SW480 (cell line): ENCODE measurements at regions not wholly inside any gene's neighbourhood (a gene's known extent, or its start where the extent isn't known, plus 50 kb on each side); places are given as distances from the start of the nearest gene placed in this dataset.

Experiments
- DNase-seq: peaks from one replicate; pipeline ENCODE4 v3.0.0-alpha.2; 2016; ENCODE audit warnings: low spot score

GRCh38 chr1:239799617-239800016 is 292.1 kb upstream of the FMN2 start:
- no peak for DNase-seq

GRCh38 chr1:239800861-239801260 is 290.8 kb upstream of the FMN2 start:
- DNase-seq: no peak

GRCh38 chr1:239802275-239802674 is 289.4 kb upstream of the FMN2 start:
- no peak for DNase-seq

GRCh38 chr1:239803781-239804180 is 287.9 kb upstream of the FMN2 start:
- no peak for DNase-seq

- DNase-seq: no peak
Measured at GRCh38 chr1:239804266-239804665, 287.4 kb upstream of the FMN2 start.

- DNase-seq: no peak
Measured at GRCh38 chr1:239805042-239805441, 286.6 kb upstream of the FMN2 start.

- DNase-seq: no peak
Measured at GRCh38 chr1:239805851-239806772, 285.6 kb upstream of the FMN2 start.

GRCh38 chr1:239806897-239807296 is 284.8 kb upstream of the FMN2 start:
- no peak for DNase-seq

GRCh38 chr1:239807361-239807760 is 284.3 kb upstream of the FMN2 start:
- DNase-seq: no peak

- no peak for DNase-seq
Measured at GRCh38 chr1:239810061-239810481, 281.6 kb upstream of the FMN2 start.

- DNase-seq: no peak
Measured at GRCh38 chr1:239811211-239811885, 280.3 kb upstream of the FMN2 start.

GRCh38 chr1:239812580-239812979 is 279.1 kb upstream of the FMN2 start:
- DNase-seq: no peak

GRCh38 chr1:239814306-239814881 is 277.3 kb upstream of the FMN2 start:
- peak; percentile 82 for DNase-seq

- no peak for DNase-seq
Measured at GRCh38 chr1:239815074-239815473, 276.6 kb upstream of the FMN2 start.

GRCh38 chr1:239816081-239816782 is 275.5 kb upstream of the FMN2 start:
- peak; percentile 75 for DNase-seq

GRCh38 chr1:239817276-239817675 is 274.4 kb upstream of the FMN2 start:
- no peak for DNase-seq

- DNase-seq: no peak
Measured at GRCh38 chr1:239817801-239818200, 273.9 kb upstream of the FMN2 start.

GRCh38 chr1:239819096-239819495 is 272.6 kb upstream of the FMN2 start:
- DNase-seq: no peak

- no peak for DNase-seq
Measured at GRCh38 chr1:239819756-239820250, 271.9 kb upstream of the FMN2 start.

- no peak for DNase-seq
Measured at GRCh38 chr1:239823852-239824251, 267.8 kb upstream of the FMN2 start.

- no peak for DNase-seq
Measured at GRCh38 chr1:239826211-239826610, 265.5 kb upstream of the FMN2 start.

GRCh38 chr1:239826736-239827135 is 264.9 kb upstream of the FMN2 start:
- no peak for DNase-seq
